ENCODE measurements at regions not wholly inside any gene's neighbourhood (a gene's known extent, or its start where the extent isn't known, plus 50 kb on each side); places are given as distances from the start of the nearest gene placed in this dataset.
"Not testable (repeated sequence)": the region's sequence is repeated elsewhere in the genome, so short reads cannot be mapped to it uniquely, and the experiment has no call there.

- in situ Hi-C loops (cut with MboI): loop anchor here (10.0 to 25.0 kb wide), 2 partner anchors 567 to 1174 kb away; no protein-coding TSS in a partner anchor
- Histone ChIP-seq H3K27ac (peak overlapping the region; percentile 59), H2AFZ (peak overlapping the region; percentile 96), H3K36me3 (ENCODE audit: low read depth) (no peaks in the 10 kb centered on the region), H3F3A (ENCODE audit: insufficient read depth) (peaks cover 20% of the 10 kb centered on the region; the same call in 1 of the 2 replicates), H3K27me3 (replicated peaks; ENCODE audit: insufficient read depth) (no peaks in the 10 kb centered on the region), H3K4me3 (peak overlapping the region; percentile 87), H3K4me1 (ENCODE audit: insufficient read depth) (no peaks in the 10 kb centered on the region), H3K79me2 (ENCODE audit: insufficient read depth) (no peaks in the 10 kb centered on the region), H3K4me2 (ENCODE audit: unreplicated experiment) (peak overlapping the region; percentile 92), H3K9me3 (ENCODE audit: low read depth) (no peaks in the 10 kb centered on the region), H4K20me1 (ENCODE audit: insufficient read depth) (no peaks in the 10 kb centered on the region), H3K9ac (peak overlapping the region; percentile 71), H3K9me2 (ENCODE audit: insufficient read depth) (no peaks in the 10 kb centered on the region)
- 1% methylated on average over 33 of the region's 33 CpGs for WGBS, 2 experiments (ENCODE audit: low coverage in 1 of 2, low lambda C conversion rate in 2 of 2, missing lambda C conversion rate in 2 of 2)
- peak; percentile 91 for DNase-seq
- TF ChIP-seq EZH2 (IDR thresholded peaks at IDR 0.05; ENCODE audit: insufficient read depth, poor library complexity, severe bottlenecking) (no peak), EZH2phosphoT487 (IDR thresholded peaks at IDR 0.05; ENCODE audit: insufficient read depth, low read depth) (no peak)
Measured at GRCh38 chr6:27188061-27188884, 59.2 kb upstream of the PRSS16 start.

- Histone ChIP-seq H2AFZ (peak overlapping the region; percentile 96), H3K27me3 (replicated peaks; ENCODE audit: insufficient read depth) (no peaks in the 10 kb centered on the region), H3K9me3 (ENCODE audit: low read depth) (no peaks in the 10 kb centered on the region), H3K9me2 (ENCODE audit: insufficient read depth) (no peaks in the 10 kb centered on the region), H3K36me3 (ENCODE audit: low read depth) (no peaks in the 10 kb centered on the region), H3K27ac (peak overlapping the region; percentile 59), H3K79me2 (ENCODE audit: insufficient read depth) (no peaks in the 10 kb centered on the region), H3K4me3 (peak overlapping the region; percentile 87), H4K20me1 (ENCODE audit: insufficient read depth) (no peaks in the 10 kb centered on the region), H3K4me2 (ENCODE audit: unreplicated experiment) (peak overlapping the region; percentile 92), H3K9ac (peak overlapping the region; percentile 71), H3K4me1 (ENCODE audit: insufficient read depth) (no peaks in the 10 kb centered on the region), H3F3A (ENCODE audit: insufficient read depth) (peaks cover 20% of the 10 kb centered on the region; the same call in 1 of the 2 replicates)
- in situ Hi-C loops (cut with MboI): loop anchor here (10.0 to 25.0 kb wide), 2 partner anchors 566 to 1173 kb away; no protein-coding TSS in a partner anchor
- DNase-seq: peak; percentile 88
- 10 to 14% methylated on average over 10 of the region's 10 CpGs for WGBS, 2 experiments (ENCODE audit: low coverage in 1 of 2, low lambda C conversion rate in 2 of 2, missing lambda C conversion rate in 2 of 2)
- TF ChIP-seq EZH2phosphoT487 (IDR thresholded peaks at IDR 0.05; ENCODE audit: insufficient read depth, low read depth): no peak
- no peak for TF ChIP-seq EZH2 (IDR thresholded peaks at IDR 0.05; ENCODE audit: insufficient read depth, poor library complexity, severe bottlenecking)
Measured at GRCh38 chr6:27188885-27189418, 58.5 kb upstream of the PRSS16 start.

GRCh38 chr6:27190126-27190525 is 57.4 kb upstream of the PRSS16 start:
- no peak overlapping the region for H3K27ac ChIP-seq
- H3F3A ChIP-seq (ENCODE audit: insufficient read depth): peaks cover 20% of the 10 kb centered on the region; the same call in 1 of the 2 replicates
- in situ Hi-C loops (cut with MboI): loop anchor here (25.0 kb wide), 1 partner anchor 1172 kb away; no protein-coding TSS in a partner anchor
- H2AFZ ChIP-seq: no peak overlapping the region
- no peaks in the 10 kb centered on the region for H4K20me1 ChIP-seq (ENCODE audit: insufficient read depth)
- no peak overlapping the region for H3K9ac ChIP-seq
- no peak overlapping the region for H3K4me3 ChIP-seq
- no peak for DNase-seq
- H3K27me3 ChIP-seq (replicated peaks; ENCODE audit: insufficient read depth): no peaks in the 10 kb centered on the region
- H3K36me3 ChIP-seq (ENCODE audit: low read depth): no peaks in the 10 kb centered on the region
- H3K4me1 ChIP-seq (ENCODE audit: insufficient read depth): no peaks in the 10 kb centered on the region
- H3K79me2 ChIP-seq (ENCODE audit: insufficient read depth): no peaks in the 10 kb centered on the region
- H3K4me2 ChIP-seq (ENCODE audit: unreplicated experiment): no peak overlapping the region
- no peaks in the 10 kb centered on the region for H3K9me2 ChIP-seq (ENCODE audit: insufficient read depth)
- no peak for TF ChIP-seq EZH2phosphoT487 (IDR thresholded peaks at IDR 0.05; ENCODE audit: insufficient read depth, low read depth)
- TF ChIP-seq EZH2 (IDR thresholded peaks at IDR 0.05; ENCODE audit: insufficient read depth, poor library complexity, severe bottlenecking): no peak
- WGBS, 2 experiments (ENCODE audit: low coverage in 1 of 2, low lambda C conversion rate in 2 of 2, missing lambda C conversion rate in 2 of 2): 61 to 62% methylated on average over 5 of the region's 5 CpGs
- H3K9me3 ChIP-seq (ENCODE audit: low read depth): no peaks in the 10 kb centered on the region

GRCh38 chr6:27194453-27194852 is 53.0 kb upstream of the PRSS16 start:
- H3F3A ChIP-seq (ENCODE audit: insufficient read depth); H3K79me2 ChIP-seq (ENCODE audit: insufficient read depth); H4K20me1 ChIP-seq (ENCODE audit: insufficient read depth); H3K27me3 ChIP-seq (replicated peaks; ENCODE audit: insufficient read depth); H3K9me3 ChIP-seq (ENCODE audit: low read depth); DNase-seq; H3K9ac ChIP-seq; H2AFZ ChIP-seq; H3K4me1 ChIP-seq (ENCODE audit: insufficient read depth); H3K4me3 ChIP-seq; H3K9me2 ChIP-seq (ENCODE audit: insufficient read depth); H3K4me2 ChIP-seq (ENCODE audit: unreplicated experiment); H3K27ac ChIP-seq; H3K36me3 ChIP-seq (ENCODE audit: low read depth): not testable (repeated sequence)
- in situ Hi-C loops (cut with MboI): loop anchor here (25.0 kb wide), 1 partner anchor 1168 kb away; no protein-coding TSS in a partner anchor
- WGBS, 2 experiments (ENCODE audit: low coverage in 1 of 2, low lambda C conversion rate in 2 of 2, missing lambda C conversion rate in 2 of 2): 27 to 35% methylated on average over 4 of the region's 4 CpGs

GRCh38 chr6:27195547-27195946 is 52.0 kb upstream of the PRSS16 start:
- not testable (repeated sequence) for DNase-seq; H3K9ac ChIP-seq; H3K4me3 ChIP-seq; H4K20me1 ChIP-seq (ENCODE audit: insufficient read depth); H3K79me2 ChIP-seq (ENCODE audit: insufficient read depth); H3K4me2 ChIP-seq (ENCODE audit: unreplicated experiment); H3K36me3 ChIP-seq (ENCODE audit: low read depth); H3K27ac ChIP-seq; H3K4me1 ChIP-seq (ENCODE audit: insufficient read depth); H3K27me3 ChIP-seq (replicated peaks; ENCODE audit: insufficient read depth); H3F3A ChIP-seq (ENCODE audit: insufficient read depth); H3K9me2 ChIP-seq (ENCODE audit: insufficient read depth); H2AFZ ChIP-seq; H3K9me3 ChIP-seq (ENCODE audit: low read depth)
- WGBS, 2 experiments (ENCODE audit: low coverage in 1 of 2, low lambda C conversion rate in 2 of 2, missing lambda C conversion rate in 2 of 2): 61 to 63% methylated on average over 3 of the region's 3 CpGs
- in situ Hi-C loops (cut with MboI): loop anchor here (25.0 kb wide), 1 partner anchor 1167 kb away; no protein-coding TSS in a partner anchor

All from GM23248 (cell line).